ENCODE measurements at regions not wholly inside any gene's neighbourhood (a gene's known extent, or its start where the extent isn't known, plus 50 kb on each side); places are given as distances from the start of the nearest gene placed in this dataset.

GRCh38 chr5:54799645-54800044 is 185.7 kb downstream of the ESM1 start:
- H2AFZ ChIP-seq (ENCODE audit: low read length): no peak overlapping the region
- H3K4me3 ChIP-seq (ENCODE audit: low read length): no peak overlapping the region
- no peaks in the 10 kb centered on the region for H3K9me2 ChIP-seq (replicated peaks; ENCODE audit: insufficient read depth, low read length)
- no peak overlapping the region for H3K9ac ChIP-seq (ENCODE audit: low read length)
- peaks cover 17% of the 10 kb centered on the region for H3K4me1 ChIP-seq (ENCODE audit: low read length)
- no peak for TF ChIP-seq EZH2 (optimal IDR thresholded peaks at IDR 0.05; ENCODE audit: low read depth, low read length)
- no peak for TF ChIP-seq CTCF (IDR thresholded peaks at IDR 0.05; ENCODE audit: low read length)
- TF ChIP-seq EZH2phosphoT487 (IDR thresholded peaks at IDR 0.05; ENCODE audit: low read length): no peak
- no peaks in the 10 kb centered on the region for H3K79me2 ChIP-seq (ENCODE audit: low read length)
- H3K4me2 ChIP-seq (ENCODE audit: low read depth, low read length): peak overlapping the region; percentile 35
- no peaks in the 10 kb centered on the region for H4K20me1 ChIP-seq (ENCODE audit: insufficient read depth, low read length)
- H3K27me3 ChIP-seq (replicated peaks; ENCODE audit: insufficient read depth, low read length): no peaks in the 10 kb centered on the region
- no peaks in the 10 kb centered on the region; the same call in 1 of the 2 replicates for H3F3A ChIP-seq (ENCODE audit: insufficient read depth, low read length)
- H3K27ac ChIP-seq (ENCODE audit: low read length): peak overlapping the region; percentile 8; the same call in 1 of the 2 replicates
- peak; percentile 55 for DNase-seq
- no peaks in the 10 kb centered on the region for H3K36me3 ChIP-seq (replicated peaks; ENCODE audit: insufficient read depth, low read length)
- H3K9me3 ChIP-seq (replicated peaks; ENCODE audit: insufficient read depth, low read length): no peaks in the 10 kb centered on the region

- no peak overlapping the region for H2AFZ ChIP-seq (ENCODE audit: low read length)
- H3F3A ChIP-seq (ENCODE audit: insufficient read depth, low read length): no peaks in the 10 kb centered on the region; the same call in 1 of the 2 replicates
- H3K27ac ChIP-seq (ENCODE audit: low read length): no peak overlapping the region
- H3K4me3 ChIP-seq (ENCODE audit: low read length): no peak overlapping the region
- no peaks in the 10 kb centered on the region for H3K9me2 ChIP-seq (replicated peaks; ENCODE audit: insufficient read depth, low read length)
- no peaks in the 10 kb centered on the region for H4K20me1 ChIP-seq (ENCODE audit: insufficient read depth, low read length)
- H3K4me2 ChIP-seq (ENCODE audit: low read depth, low read length): no peak overlapping the region
- H3K9ac ChIP-seq (ENCODE audit: low read length): no peak overlapping the region
- H3K27me3 ChIP-seq (replicated peaks; ENCODE audit: insufficient read depth, low read length): no peaks in the 10 kb centered on the region
- TF ChIP-seq CTCF (IDR thresholded peaks at IDR 0.05; ENCODE audit: low read length) (no peak), EZH2 (optimal IDR thresholded peaks at IDR 0.05; ENCODE audit: low read depth, low read length) (no peak), EZH2phosphoT487 (IDR thresholded peaks at IDR 0.05; ENCODE audit: low read length) (no peak)
- H3K79me2 ChIP-seq (ENCODE audit: low read length): no peaks in the 10 kb centered on the region
- no peak for DNase-seq
- H3K9me3 ChIP-seq (replicated peaks; ENCODE audit: insufficient read depth, low read length): no peaks in the 10 kb centered on the region
- no peaks in the 10 kb centered on the region for H3K36me3 ChIP-seq (replicated peaks; ENCODE audit: insufficient read depth, low read length)
- H3K4me1 ChIP-seq (ENCODE audit: low read length): peaks cover 17% of the 10 kb centered on the region
Observed at GRCh38 chr5:54795777-54796176, 189.6 kb downstream of the ESM1 start.

- no peak for TF ChIP-seq EZH2phosphoT487 (IDR thresholded peaks at IDR 0.05; ENCODE audit: low read length)
- TF ChIP-seq CTCF (IDR thresholded peaks at IDR 0.05; ENCODE audit: low read length): no peak
- no peak for TF ChIP-seq EZH2 (optimal IDR thresholded peaks at IDR 0.05; ENCODE audit: low read depth, low read length)
- Histone ChIP-seq H4K20me1 (ENCODE audit: insufficient read depth, low read length) (no peaks in the 10 kb centered on the region), H3K4me1 (ENCODE audit: low read length) (peaks cover 14% of the 10 kb centered on the region), H3K27ac (ENCODE audit: low read length) (no peak overlapping the region), H3K4me2 (ENCODE audit: low read depth, low read length) (no peak overlapping the region), H2AFZ (ENCODE audit: low read length) (no peak overlapping the region), H3K9me3 (replicated peaks; ENCODE audit: insufficient read depth, low read length) (no peaks in the 10 kb centered on the region), H3F3A (ENCODE audit: insufficient read depth, low read length) (no peaks in the 10 kb centered on the region; the same call in 1 of the 2 replicates), H3K27me3 (replicated peaks; ENCODE audit: insufficient read depth, low read length) (no peaks in the 10 kb centered on the region), H3K9ac (ENCODE audit: low read length) (no peak overlapping the region), H3K9me2 (replicated peaks; ENCODE audit: insufficient read depth, low read length) (no peaks in the 10 kb centered on the region), H3K4me3 (ENCODE audit: low read length) (no peak overlapping the region), H3K36me3 (replicated peaks; ENCODE audit: insufficient read depth, low read length) (no peaks in the 10 kb centered on the region), H3K79me2 (ENCODE audit: low read length) (no peaks in the 10 kb centered on the region)
- no peak for DNase-seq
Observed at GRCh38 chr5:54795284-54795683, 190.1 kb downstream of the ESM1 start.
